ENCODE measurements at regions not wholly inside any gene's neighbourhood (a gene's known extent, or its start where the extent isn't known, plus 50 kb on each side); places are given as distances from the start of the nearest gene placed in this dataset.

- DNase-seq, result no peak
Observed at GRCh38 chr7:41334071-41334862, 368.6 kb downstream of the INHBA start.

DNA sequence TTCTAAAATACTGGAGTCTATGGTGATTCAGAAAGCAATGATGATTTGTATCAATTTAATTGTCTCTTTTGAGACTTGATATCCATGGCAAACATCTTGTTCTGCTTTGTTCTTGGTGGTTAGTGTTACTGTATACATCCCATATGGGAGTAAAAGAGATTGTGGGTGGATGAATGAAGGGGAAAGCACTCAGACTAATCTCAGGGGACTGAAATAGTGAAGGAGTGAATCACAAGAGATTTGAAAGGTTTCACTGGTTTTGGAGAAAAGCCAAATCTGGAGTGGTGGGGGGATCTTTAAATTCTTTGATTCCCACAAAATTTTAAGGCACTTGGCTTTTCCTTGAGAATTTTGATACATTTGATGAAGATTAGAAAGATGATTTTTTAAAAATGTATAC, 369.4 kb downstream of the INHBA start:
- DNase-seq, result no peak

DNA sequence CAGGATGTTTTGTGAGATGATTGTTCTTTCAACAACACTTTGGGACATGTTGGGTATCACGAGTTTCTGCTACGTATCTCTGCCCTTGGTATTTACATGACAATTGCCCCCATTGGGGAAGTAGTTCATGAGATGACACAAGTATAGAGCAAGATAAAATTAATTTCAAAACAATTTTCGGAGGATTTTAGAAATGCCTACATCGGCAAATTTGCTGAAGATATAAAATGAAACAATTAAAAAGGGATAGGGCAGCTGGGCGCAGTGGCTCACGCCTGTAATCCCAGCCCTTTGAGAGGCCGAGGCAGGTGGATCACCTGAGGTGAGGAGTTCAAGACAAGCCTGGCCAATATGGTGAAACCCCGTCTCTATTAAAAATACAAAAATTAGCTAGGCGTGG, 371.7 kb downstream of the INHBA start:
- DNase-seq, result no peak

DNA sequence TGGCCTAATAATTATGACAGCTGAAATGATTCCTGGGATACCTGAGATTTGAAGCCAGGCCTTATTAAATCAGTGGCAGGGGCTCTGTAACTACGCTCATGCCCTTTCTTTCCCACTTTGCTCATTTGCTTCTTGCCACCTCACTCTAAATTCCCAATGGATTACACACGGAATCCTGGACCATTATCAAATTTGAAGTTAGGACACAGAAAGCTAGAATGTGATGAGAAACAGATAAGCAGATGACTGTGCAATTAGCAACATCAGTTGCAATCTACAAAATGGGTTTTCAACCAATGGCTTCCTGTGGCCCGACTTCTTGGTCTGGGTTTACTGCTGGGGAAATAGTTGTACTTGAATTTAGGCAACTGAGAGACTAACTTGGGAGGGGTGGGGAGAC, 374.3 kb downstream of the INHBA start:
- DNase-seq, result no peak

DNA sequence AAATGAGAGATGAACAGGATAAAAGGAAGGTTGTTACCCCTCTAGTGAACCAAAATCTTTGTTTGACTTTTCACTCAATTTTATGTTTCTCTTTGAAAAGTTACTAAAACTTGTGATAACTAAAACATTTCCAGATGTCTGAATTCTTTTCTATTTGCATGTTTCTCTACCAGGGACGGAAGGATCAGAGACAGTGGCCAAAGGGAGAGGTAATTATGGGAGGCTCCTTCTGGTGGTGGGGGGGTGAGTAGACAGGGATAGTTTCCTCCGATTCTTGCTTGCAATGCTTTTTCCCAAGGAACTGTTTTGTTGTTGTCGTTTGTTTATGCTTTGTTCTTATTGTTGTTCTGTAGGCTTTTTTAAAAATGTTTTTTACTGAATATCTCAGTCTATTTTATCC, 374.8 kb downstream of the INHBA start:
- no peak for DNase-seq

DNA sequence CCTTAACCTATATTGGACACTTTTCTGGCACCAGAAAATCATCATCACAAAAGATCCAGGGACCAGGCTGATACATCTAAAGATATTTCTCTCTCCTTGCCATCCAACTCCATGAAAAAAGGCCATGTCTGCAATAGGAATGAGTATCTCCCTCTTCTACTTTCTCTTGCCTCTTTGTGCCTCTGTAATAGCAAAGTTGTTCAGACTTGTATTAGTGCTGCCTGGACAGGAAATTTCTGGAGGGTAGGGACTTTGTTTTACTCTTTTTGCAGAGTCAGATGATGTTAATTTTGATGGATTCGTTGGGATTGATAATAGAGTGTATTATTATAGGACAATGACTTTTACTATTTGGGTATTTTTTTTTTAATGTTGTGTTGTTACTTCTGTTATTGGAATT, 376.3 kb downstream of the INHBA start:
- DNase-seq, result no peak

- DNase-seq, result no peak
Observed at GRCh38 chr7:41323806-41324205, 379.1 kb downstream of the INHBA start.

GRCh38 chr7:41319581-41319980, 383.3 kb downstream of the INHBA start:
- DNase-seq, result no peak

DNA sequence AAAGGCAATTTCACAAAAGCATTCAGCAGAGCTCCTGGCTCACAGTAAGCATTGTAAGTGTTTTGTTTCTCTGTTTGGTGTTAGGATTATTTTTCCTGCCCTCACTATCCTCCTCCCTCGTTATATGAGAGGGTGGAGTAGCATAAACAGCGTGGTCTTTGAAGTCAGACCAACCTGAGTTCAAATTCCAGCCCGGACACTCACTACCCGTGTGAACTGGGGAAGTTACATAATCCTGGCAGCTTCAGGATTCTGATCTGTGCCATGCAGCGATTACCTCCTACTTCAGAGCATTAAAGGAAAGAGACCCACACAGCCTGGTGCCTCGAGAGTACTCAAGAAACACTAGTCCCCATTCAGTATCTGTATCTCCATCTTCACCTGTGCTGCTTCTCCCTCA, 386.5 kb downstream of the INHBA start:
- DNase-seq, result no peak

DNA sequence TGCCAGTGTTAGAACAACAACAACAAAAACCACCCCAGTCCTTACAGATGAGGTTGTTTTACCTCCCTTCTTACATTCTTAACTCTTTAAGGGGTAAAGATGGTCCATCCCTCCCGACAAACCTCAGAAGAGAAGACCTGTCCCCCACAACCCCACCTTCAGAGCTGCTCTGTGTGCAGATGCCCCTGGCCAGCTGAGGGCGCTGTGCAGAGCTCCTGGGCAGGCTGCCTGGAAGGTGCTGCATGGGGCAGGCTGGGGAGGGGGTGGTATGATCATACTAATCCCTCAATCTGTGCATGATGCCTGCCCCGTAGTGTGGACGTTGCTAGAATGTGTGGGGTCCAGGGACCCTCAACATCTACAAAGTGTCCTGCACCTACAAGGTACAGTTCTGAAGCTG, 387.1 kb downstream of the INHBA start:
- DNase-seq, result no peak

DNA sequence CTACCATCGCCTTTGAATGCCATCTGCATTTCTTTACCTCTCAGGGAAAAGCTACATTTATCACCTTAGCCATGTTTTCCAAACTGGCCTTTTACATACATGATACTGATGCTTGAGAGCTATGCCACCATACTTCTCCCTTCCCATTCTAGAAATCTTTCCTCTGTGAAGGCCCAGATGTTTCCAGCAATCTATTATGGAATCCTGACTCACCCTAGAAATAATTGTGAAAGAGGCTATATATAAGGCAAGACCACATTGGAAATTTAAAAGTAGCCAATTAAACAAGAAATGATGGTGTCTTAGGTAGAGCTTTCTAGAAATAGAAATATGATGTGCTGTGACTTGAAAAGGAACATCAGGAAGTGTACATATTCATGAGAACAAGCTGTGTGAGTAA, 389.7 kb downstream of the INHBA start:
- DNase-seq, result no peak

GRCh38 chr7:41312235-41312634, 390.7 kb downstream of the INHBA start:
- no peak for DNase-seq

GRCh38 chr7:41311301-41311700, 391.6 kb downstream of the INHBA start:
- DNase-seq, result no peak

DNA sequence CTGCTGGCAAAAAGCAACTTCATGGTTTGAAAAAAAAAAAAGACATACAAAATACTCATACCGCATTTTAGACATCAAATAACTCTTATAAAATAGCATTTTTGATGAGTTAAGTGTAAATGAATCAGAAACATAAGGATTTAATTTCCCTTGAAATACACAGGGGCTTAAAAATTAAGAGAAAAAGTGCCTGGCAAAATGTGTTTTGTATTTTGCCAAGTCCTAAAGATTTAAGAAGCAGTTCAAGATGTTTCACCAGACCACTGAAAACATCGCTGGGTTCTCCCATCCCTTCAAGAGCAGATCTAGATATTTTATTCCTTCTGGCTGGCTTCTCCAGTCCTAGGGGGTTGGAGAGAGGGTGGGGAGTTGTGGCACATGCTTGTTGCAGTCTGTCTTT, 396.4 kb downstream of the INHBA start:
- no peak for DNase-seq

GRCh38 chr7:41305001-41305400, 397.9 kb downstream of the INHBA start:
- no peak for DNase-seq

DNA sequence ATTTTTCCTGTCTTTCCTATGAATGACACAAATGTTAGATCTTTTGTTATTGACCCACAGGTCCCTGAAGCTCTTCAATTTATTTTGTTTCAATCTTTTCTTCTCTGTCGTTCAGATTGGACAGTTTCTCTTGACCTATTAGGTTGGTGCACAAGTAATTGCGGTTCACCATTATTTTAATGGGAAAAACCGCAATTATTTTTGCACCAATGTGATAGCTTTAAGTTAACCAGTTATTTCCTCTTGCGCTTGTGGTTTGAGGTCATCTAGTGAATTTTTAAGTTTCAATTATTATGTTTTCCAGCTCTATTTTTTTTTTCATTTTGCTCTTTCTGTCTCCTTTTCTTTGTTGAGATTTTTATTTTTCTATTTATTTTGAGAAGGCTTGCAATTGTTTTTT, 399.2 kb downstream of the INHBA start:
- DNase-seq, result no peak

- no peak for DNase-seq
Observed at GRCh38 chr7:41298409-41298808, 404.5 kb downstream of the INHBA start.

DNA sequence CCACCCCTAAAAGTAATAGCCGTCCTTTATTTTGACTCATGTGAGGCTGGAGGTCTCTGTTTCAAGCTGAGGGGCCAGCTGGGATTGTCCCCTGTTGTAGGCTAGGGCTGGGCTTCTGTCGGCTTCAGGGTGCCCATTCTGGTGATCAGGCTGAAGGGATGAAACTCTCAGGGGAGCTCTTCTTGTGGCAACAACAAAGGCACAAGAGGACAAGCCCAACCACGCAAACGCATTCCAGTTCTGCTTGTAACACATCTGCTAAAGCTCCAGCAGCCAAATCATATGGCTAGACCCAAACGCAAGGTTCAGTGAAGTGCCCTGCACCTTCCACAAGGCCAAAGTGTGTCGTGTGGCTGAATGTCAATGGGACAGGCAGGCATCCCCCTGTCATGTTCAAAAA, 405.7 kb downstream of the INHBA start:
- no peak for DNase-seq

DNA sequence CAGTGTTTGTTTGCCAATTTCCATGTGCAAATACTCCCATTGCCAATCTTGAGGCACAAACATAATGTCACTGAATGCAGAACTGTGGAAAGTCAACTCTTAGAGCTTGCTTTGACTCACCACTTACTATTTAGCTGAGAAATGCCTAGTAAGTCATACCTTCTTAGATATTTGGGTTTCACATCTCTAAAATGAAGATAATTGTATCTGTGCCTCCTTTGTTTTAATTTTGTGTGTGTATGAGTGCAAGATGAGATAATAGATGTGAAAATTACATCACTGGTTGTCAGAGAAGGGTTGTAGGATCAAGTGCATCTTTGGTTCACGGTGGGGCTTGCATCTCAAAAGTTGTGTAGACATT, 407.5 kb downstream of the INHBA start:
- no peak for DNase-seq

GRCh38 chr7:41294556-41295454, 408.1 kb downstream of the INHBA start:
- DNase-seq, result no peak

DNA sequence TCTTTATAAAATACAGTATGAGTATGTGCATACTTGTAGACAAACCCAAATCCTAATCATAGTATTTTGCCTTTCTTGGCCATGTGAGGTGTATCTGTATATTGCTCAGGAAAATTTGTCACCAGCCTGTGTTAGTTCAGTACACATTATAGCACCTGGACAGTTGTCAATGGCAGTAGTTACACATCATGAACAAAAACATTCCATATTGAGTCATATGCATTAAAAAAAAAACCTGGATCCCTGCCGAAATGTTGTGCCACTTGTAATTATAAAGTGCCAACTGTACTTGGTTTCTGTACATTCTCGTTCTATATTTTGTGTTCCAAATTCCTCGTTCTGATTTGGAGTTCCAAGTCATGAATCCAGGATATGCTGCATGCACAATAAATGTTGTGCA, 410.4 kb downstream of the INHBA start:
- no peak for DNase-seq

DNA sequence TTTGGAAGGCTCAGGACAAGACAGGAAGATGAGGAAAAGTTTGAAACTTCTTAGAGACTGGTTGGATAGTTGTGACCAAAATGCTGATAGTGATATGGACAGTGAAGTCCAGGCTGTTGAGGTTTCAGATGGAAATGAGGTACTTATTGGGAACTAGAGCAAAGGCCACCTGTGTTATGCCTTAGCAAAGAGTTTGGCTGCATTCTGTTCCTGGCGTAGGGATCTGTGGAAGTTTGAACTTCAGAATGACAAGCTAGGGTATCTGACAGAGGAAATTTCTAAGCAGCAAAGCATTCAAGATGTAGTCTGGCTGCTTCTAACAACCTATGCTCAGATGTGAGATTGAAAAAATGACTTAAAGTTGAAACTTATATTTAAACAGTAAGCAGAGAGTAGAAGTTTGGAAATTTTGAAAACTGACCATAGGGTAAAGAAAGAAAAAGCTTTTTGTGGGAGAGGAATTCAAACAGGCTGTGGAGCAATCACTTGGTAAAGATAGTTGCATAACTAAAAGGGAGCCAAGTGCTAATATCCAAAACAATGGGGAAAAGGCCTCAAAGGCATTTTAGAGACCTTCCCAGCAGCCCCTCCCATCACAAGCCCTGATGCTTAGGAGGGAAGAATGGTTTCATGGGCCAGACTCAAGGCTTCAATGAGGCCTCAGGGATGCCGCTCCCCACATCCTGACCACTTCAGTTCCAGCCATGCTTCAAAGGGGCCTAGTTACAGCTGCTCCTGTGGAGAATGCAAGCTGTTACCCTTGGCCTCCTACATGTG, 415.1 kb downstream of the INHBA start:
- no peak for DNase-seq

DNA sequence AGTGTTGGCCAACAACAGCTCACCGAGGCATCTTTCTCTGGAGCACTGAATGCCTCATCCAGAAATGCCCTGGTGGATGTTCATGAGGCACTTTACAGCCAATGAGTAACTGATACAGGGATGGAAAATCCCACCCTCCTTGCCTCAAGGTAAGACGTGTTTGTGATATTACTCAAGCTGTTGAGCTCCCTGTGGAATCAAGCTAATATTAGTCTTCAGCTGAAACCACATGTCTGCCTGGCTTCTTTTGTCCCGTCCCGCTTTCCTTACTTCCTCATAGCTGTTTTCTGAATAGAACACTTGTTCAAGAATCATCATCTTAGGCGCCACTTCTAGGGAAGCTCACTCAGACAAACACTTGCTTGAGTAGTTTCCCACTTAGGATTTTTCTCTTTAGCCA, 422.4 kb downstream of the INHBA start:
- DNase-seq, result no peak

GRCh38 chr7:41277561-41277960, 425.3 kb downstream of the INHBA start:
- DNase-seq, result no peak
